ENCODE measurements at regions not wholly inside any gene's neighbourhood (a gene's known extent, or its start where the extent isn't known, plus 50 kb on each side); places are given as distances from the start of the nearest gene placed in this dataset.
"Not testable (repeated sequence)": the region's sequence is repeated elsewhere in the genome, so short reads cannot be mapped to it uniquely, and the experiment has no call there.

- DNase-seq (ENCODE audit: low spot score), result no peak
- TF ChIP-seq CTCF (IDR thresholded peaks at IDR 0.05; ENCODE audit: extremely low read depth, missing control alignments), result no peak
These were observed 946.3 kb upstream of the LRATD1 start for GRCh38 chr2:13686262-13686661.

GRCh38 chr2:13694673-13695072, 937.8 kb upstream of the LRATD1 start:
- no peak for TF ChIP-seq CTCF (IDR thresholded peaks at IDR 0.05; ENCODE audit: extremely low read depth, missing control alignments)
- DNase-seq (ENCODE audit: low spot score), result no peak

DNA sequence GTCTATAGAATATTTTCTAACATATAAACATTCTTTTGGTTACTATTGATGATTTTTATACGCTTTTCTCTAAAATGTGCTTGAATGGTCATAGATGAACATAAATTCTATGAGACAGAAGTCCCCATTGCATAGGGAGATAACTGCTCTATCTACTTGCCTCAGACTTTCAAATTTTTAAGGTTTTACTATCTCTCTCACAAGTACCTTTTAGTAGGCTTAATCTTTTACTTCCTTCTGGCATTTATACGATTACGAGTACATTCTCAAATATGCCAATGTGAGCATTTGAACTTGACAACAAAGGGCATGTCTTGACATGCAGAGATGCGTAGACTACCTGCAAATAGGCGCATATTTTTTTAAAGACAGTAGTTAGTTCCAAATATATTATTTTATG, 935.9 kb upstream of the LRATD1 start:
- DNase-seq (ENCODE audit: low spot score), result no peak
- TF ChIP-seq CTCF (IDR thresholded peaks at IDR 0.05; ENCODE audit: extremely low read depth, missing control alignments), result no peak

DNA sequence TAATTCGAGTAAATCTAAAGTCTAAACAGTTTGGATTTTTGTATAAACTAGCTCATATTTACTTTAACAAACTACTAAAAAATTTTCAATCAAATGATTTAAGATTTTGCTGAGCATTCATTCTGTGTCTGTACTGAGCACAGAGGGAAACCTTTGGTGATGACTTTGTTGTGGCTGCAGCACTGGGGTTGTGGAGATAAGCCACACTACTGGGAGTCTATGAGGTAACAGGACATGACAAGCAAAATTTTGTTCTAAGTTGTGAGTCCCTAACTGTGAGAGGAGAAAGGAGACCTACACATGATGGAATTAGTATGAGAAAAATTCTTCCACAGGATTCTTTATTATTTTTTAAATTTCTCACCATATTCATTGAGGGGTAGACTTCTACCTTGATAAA, 933.7 kb upstream of the LRATD1 start:
- no peak for TF ChIP-seq CTCF (IDR thresholded peaks at IDR 0.05; ENCODE audit: extremely low read depth, missing control alignments)
- DNase-seq (ENCODE audit: low spot score), result no peak

- DNase-seq (ENCODE audit: low spot score), result not testable (repeated sequence)
These were observed 932.6 kb upstream of the LRATD1 start for GRCh38 chr2:13699939-13700338.

- TF ChIP-seq CTCF (IDR thresholded peaks at IDR 0.05; ENCODE audit: extremely low read depth, missing control alignments), result no peak
- DNase-seq (ENCODE audit: low spot score), result no peak
These were observed 921.4 kb upstream of the LRATD1 start for GRCh38 chr2:13711154-13711553.

DNA sequence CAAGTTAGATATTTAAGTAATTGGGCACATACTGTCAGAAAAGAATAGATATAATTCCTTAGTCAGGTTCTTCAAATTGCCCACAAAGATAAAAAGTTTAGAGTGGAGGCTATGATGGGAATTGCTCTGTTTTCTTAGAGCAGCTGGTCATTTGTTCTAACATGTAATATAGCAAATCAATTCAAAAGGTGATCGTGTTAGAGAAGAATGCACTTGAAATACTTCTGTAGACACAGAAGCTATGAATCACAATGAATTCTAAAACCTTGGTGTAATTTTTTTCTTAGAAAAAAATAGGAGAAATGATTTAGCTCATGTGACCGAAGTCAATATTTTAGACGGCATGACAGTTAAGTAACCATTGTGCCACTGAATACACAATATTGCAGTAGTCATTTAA, 918.1 kb upstream of the LRATD1 start:
- TF ChIP-seq CTCF (IDR thresholded peaks at IDR 0.05; ENCODE audit: extremely low read depth, missing control alignments), result no peak
- DNase-seq (ENCODE audit: low spot score), result no peak

DNA sequence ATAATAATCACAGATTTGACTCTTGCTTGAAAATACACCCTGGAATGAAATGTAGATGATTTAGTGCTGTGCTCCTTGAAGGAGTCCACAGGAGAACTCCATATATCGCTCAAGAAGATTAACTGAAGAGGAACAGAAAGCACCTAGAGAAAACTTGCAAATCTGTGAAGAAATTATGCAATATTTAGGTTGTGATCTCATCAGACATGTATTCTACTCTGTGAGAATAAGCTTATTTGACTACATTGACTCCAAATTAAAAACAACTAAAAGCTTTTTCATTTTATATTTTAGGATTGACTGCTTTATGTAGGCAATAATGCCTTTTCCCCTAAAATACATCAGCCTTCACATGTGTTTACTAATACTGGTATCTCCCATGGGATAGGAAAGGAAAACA, 906.6 kb upstream of the LRATD1 start:
- TF ChIP-seq CTCF (IDR thresholded peaks at IDR 0.05; ENCODE audit: extremely low read depth, missing control alignments), result no peak
- DNase-seq (ENCODE audit: low spot score), result no peak

Measured in GM20000 (cell line).